Panc1 (cell line): ENCODE measurements at regions not wholly inside any gene's neighbourhood (a gene's known extent, or its start where the extent isn't known, plus 50 kb on each side); places are given as distances from the start of the nearest gene placed in this dataset.

ENCODE experiments used
- ATAC-seq: fragments of 200-7000 bp; cut with Tn5 transposase; 2 replicates; pipeline ENCODE4 v1.9.1; 2020; ENCODE audit warnings: mild to moderate bottlenecking, moderate library complexity
- BruUV-seq: library from RNA; stranded (reverse); fragments of 400-500 nt; replicated peaks from 2 replicates; lab custom pipeline; 2021; lab: Mats Ljungman, UMichigan
- CTCF ChIA-PET: fragments of 300-600 bp; sonication (Branson Sonifier 250); formaldehyde crosslinking; loops from one replicate; lab custom pipeline; 2022; ENCODE audit warnings: antibody characterized with exemption; lab: Charles Lee
- POLR2A ChIA-PET: fragments of 300-600 bp; sonication (Branson Sonifier 250); formaldehyde crosslinking; loops from one replicate; lab custom pipeline; 2022; ENCODE audit warnings: antibody characterized with exemption; lab: Charles Lee
- DNase-seq: peaks from one replicate; pipeline ENCODE4 v3.0.0-alpha.2; 2010; ENCODE audit warnings: low read depth, low spot score
- H3K27ac ChIP-seq: 2 replicates; pipeline ENCODE4 v1.5.1; 2011; ENCODE audit warnings: mild to moderate bottlenecking, low read length, inconsistent platforms
- H3K27me3 ChIP-seq: fragments of 200-500 bp; sonication (Bioruptor generic); 2 replicates; pipeline ENCODE4 v1.6.0; 2014; ENCODE audit warnings: low read length, inconsistent platforms; ENCODE audit not compliant: control insufficient read depth, insufficient read depth
- H3K36me3 ChIP-seq: fragments of 200-500 bp; sonication (Bioruptor generic); 2 replicates; pipeline ENCODE4 v1.5.1; 2014; ENCODE audit warnings: inconsistent platforms, mild to moderate bottlenecking, low read length, moderate library complexity; ENCODE audit not compliant: control insufficient read depth, insufficient read depth
- H3K4me1 ChIP-seq: 2 replicates; pipeline ENCODE4 v1.5.1; 2011; ENCODE audit warnings: inconsistent platforms, mild to moderate bottlenecking, low read length, moderate library complexity; ENCODE audit not compliant: control insufficient read depth, insufficient read depth
- H3K4me3 ChIP-seq, 2 experiments: 2 replicates each; pipeline ENCODE4 v1.5.1; 2011 to 2012; ENCODE audit warnings: low read depth in 2 of 2, low read length in 2 of 2, mild to moderate bottlenecking in 2 of 2, inconsistent platforms in 1 of 2, moderate library complexity in 1 of 2
- H3K9me3 ChIP-seq: fragments of 200-500 bp; sonication (Bioruptor generic); 2 replicates; pipeline ENCODE4 v1.5.1; 2014; ENCODE audit warnings: low read depth, mild to moderate bottlenecking, inconsistent platforms, low read length, moderate library complexity; ENCODE audit not compliant: control insufficient read depth, insufficient read depth
- POLR2AphosphoS5 ChIP-seq: IDR thresholded peaks from 2 replicates; pipeline ENCODE4 v1.6.1; 2012; ENCODE audit warnings: mild to moderate bottlenecking, low read depth, low read length, moderate library complexity
- SIN3A ChIP-seq: IDR thresholded peaks from 2 replicates; pipeline ENCODE4 v1.6.1; 2012; ENCODE audit warnings: low read depth, mild to moderate bottlenecking, low read length, moderate library complexity, borderline replicate concordance; ENCODE audit not compliant: insufficient read depth
- TCF7L2 ChIP-seq: IDR thresholded peaks from 2 replicates; pipeline ENCODE4 v1.6.1; 2011; ENCODE audit warnings: mild to moderate bottlenecking, low read depth, low read length, inconsistent platforms
- in situ Hi-C: cut with HindIII; loops from 2 replicates; pipeline ENCODE4 v1.10.0; 2016; ENCODE audit warnings: low sequenced_read_pairs, low pct_unique_long_range_greater_than_20kb
- intact Hi-C: fragments of 100-400 bp; cut with micrococcal nuclease; formaldehyde crosslinking; loops from one replicate; pipeline ENCODE4 v1.10.0; 2022; ENCODE audit not compliant: unreplicated experiment
- TF ChIP-seq, protein P1 (sequence below): fragments of 450-650 bp; IDR thresholded peaks from 2 replicates; pipeline ENCODE4 v1.5.1; 2017; ENCODE audit warnings: mild to moderate bottlenecking
- TF ChIP-seq, protein P2 (sequence below), 2 experiments: IDR thresholded peaks; 2 replicates each; pipeline ENCODE4 v1.6.1; 2011 to 2012; ENCODE audit warnings: low read depth in 2 of 2, control low read depth in 1 of 2, low read length in 1 of 2, mild to moderate bottlenecking in 1 of 2, moderate library complexity in 1 of 2; ENCODE audit not compliant: insufficient read depth in 1 of 2

DNA sequence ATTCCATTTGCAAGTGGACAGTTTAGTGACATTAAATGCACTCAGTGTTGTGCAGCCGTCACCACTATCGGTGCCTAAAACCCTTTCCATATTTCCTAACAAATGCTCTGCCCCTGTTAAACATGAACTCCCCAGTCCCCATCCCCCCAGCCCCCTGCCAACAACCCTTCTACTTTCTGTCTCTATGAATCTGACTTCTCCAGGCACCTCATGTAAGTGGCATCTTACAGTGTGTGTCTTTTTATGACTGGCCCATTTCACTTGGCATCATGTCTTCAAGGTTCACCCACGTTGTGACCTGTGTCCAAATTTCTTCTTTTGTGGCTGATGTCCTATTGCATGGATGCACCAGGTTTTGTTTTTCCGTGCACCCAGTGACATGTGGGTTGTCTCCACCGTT lies 140.9 kb upstream of the GPC1 start:
- intact Hi-C loops = no loop called here
- ChIA-PET POLR2A (no interaction called here), CTCF (no interaction called here)
- H3K9me3 ChIP-seq = no peaks in the 10 kb centered on the region
- BruUV-seq = no TSS peak
- H3K4me3 ChIP-seq = no peak overlapping the region
- H3K36me3 ChIP-seq = no peaks in the 10 kb centered on the region
- H3K4me1 ChIP-seq = no peaks in the 10 kb centered on the region
- DNase-seq (no peak), ATAC-seq (no peak)
- in situ Hi-C loops = no loop called here
- H3K27ac ChIP-seq = no peak overlapping the region
- TF ChIP-seq, protein P1, sequence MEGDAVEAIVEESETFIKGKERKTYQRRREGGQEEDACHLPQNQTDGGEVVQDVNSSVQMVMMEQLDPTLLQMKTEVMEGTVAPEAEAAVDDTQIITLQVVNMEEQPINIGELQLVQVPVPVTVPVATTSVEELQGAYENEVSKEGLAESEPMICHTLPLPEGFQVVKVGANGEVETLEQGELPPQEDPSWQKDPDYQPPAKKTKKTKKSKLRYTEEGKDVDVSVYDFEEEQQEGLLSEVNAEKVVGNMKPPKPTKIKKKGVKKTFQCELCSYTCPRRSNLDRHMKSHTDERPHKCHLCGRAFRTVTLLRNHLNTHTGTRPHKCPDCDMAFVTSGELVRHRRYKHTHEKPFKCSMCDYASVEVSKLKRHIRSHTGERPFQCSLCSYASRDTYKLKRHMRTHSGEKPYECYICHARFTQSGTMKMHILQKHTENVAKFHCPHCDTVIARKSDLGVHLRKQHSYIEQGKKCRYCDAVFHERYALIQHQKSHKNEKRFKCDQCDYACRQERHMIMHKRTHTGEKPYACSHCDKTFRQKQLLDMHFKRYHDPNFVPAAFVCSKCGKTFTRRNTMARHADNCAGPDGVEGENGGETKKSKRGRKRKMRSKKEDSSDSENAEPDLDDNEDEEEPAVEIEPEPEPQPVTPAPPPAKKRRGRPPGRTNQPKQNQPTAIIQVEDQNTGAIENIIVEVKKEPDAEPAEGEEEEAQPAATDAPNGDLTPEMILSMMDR = no peak
- TF ChIP-seq TCF7L2 (no peak), SIN3A (no peak), POLR2AphosphoS5 (no peak)
- TF ChIP-seq, protein P2, sequence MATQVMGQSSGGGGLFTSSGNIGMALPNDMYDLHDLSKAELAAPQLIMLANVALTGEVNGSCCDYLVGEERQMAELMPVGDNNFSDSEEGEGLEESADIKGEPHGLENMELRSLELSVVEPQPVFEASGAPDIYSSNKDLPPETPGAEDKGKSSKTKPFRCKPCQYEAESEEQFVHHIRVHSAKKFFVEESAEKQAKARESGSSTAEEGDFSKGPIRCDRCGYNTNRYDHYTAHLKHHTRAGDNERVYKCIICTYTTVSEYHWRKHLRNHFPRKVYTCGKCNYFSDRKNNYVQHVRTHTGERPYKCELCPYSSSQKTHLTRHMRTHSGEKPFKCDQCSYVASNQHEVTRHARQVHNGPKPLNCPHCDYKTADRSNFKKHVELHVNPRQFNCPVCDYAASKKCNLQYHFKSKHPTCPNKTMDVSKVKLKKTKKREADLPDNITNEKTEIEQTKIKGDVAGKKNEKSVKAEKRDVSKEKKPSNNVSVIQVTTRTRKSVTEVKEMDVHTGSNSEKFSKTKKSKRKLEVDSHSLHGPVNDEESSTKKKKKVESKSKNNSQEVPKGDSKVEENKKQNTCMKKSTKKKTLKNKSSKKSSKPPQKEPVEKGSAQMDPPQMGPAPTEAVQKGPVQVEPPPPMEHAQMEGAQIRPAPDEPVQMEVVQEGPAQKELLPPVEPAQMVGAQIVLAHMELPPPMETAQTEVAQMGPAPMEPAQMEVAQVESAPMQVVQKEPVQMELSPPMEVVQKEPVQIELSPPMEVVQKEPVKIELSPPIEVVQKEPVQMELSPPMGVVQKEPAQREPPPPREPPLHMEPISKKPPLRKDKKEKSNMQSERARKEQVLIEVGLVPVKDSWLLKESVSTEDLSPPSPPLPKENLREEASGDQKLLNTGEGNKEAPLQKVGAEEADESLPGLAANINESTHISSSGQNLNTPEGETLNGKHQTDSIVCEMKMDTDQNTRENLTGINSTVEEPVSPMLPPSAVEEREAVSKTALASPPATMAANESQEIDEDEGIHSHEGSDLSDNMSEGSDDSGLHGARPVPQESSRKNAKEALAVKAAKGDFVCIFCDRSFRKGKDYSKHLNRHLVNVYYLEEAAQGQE (IDR thresholded peaks at IDR 0.05; ENCODE audit: insufficient read depth in 1 of 2, low read depth in 2 of 2, low read length in 1 of 2) = no peak
- H3K27me3 ChIP-seq = no peaks in the 10 kb centered on the region

DNA sequence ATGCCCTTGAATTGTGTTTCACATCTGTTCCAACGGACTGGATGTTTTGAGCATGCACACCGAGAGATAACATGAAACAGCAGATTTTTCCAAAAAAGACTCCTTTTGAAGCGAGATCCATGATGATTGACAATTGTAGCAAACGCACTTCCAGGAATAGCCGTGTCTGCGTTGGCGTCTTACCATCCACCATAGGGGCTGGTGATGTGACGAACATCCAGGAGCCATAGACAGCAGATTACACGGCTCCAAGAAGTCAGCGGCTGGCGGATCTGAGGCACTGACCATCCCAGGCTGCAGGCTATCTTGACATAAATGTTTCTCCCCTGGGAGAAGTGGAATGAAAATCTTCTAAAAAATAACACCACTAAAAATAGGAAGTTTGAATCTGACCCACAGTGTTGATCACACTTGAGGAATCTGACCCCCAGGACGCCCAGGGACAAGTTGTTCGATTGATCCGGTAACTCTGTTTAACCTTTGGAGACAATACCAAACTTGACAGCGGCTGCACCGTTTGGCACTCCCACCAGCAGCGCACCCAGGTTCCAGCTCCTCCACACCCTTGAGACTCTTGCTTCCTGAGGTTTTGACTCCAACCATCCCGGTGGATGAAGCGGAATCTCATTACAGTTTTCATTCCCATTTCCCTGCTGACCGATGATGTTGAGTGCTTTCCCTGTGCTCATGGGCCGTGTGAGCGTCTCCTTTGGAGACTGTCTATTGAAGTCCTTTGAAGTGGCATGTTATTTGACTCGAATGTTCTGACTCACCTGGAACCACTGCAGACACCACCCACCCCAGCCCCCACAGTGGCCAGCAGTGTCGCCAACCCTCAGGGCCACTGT lies 140.0 kb upstream of the GPC1 start:
- ChIA-PET POLR2A (no interaction called here), CTCF (no interaction called here)
- BruUV-seq = no TSS peak

More for the DNA sequence above, 140.0 kb upstream of the GPC1 start:
- H3K4me3 ChIP-seq = no peak overlapping the region
- no peak for DNase-seq
- H3K27me3 ChIP-seq = no peaks in the 10 kb centered on the region
- no peak overlapping the region for H3K27ac ChIP-seq
- H3K9me3 ChIP-seq = no peaks in the 10 kb centered on the region
- intact Hi-C loops = no loop called here
- no peaks in the 10 kb centered on the region for H3K4me1 ChIP-seq
- no peaks in the 10 kb centered on the region for H3K36me3 ChIP-seq
- ATAC-seq = no peak
- TF ChIP-seq TCF7L2 (no peak), POLR2AphosphoS5 (no peak), SIN3A (no peak)
- TF ChIP-seq, protein P2 (IDR thresholded peaks at IDR 0.05; ENCODE audit: insufficient read depth in 1 of 2, low read depth in 2 of 2, low read length in 1 of 2) = no peak
- TF ChIP-seq, protein P1 = no peak
- in situ Hi-C loops = no loop called here
